K562 (cell line): ENCODE measurements at regions not wholly inside any gene's neighbourhood (a gene's known extent, or its start where the extent isn't known, plus 50 kb on each side); places are given as distances from the start of the nearest gene placed in this dataset.

Experiments
- EZH2 ChIP-seq: IDR thresholded peaks from 2 replicates; pipeline ENCODE4 v1.6.1; 2012; ENCODE audit warnings: low read depth, mild to moderate bottlenecking, inconsistent platforms, low read length, borderline replicate concordance
- HMGXB4 ChIP-seq: sonication (generic); formaldehyde crosslinking; IDR thresholded peaks from 2 replicates; pipeline ENCODE4 v1.8.1; 2023; ENCODE audit warnings: mild to moderate bottlenecking, missing genetic modification reagents
- MAFK ChIP-seq: IDR thresholded peaks from 2 replicates; pipeline ENCODE4 v1.6.1; 2011; ENCODE audit warnings: low read length, improper control_type of control experiment
- POLR2A ChIP-seq: fragments of 450-650 bp; conservative IDR thresholded peaks from 2 replicates; pipeline ENCODE4 v1.6.1; 2016
- PTTG1 ChIP-seq: fragments of 450-650 bp; IDR thresholded peaks from 2 replicates; pipeline ENCODE4 v1.6.1; 2016; ENCODE audit warnings: low read depth, mild to moderate bottlenecking, missing genetic modification characterization, missing compliant biosample characterization
- TSC22D4 ChIP-seq: fragments of 450-650 bp; IDR thresholded peaks from 2 replicates; pipeline ENCODE4 v1.6.1; 2016; ENCODE audit warnings: missing genetic modification characterization, missing biosample characterization, control low read depth
- USF2 ChIP-seq: sonication (generic); formaldehyde crosslinking; IDR thresholded peaks from 2 replicates; pipeline ENCODE4 v1.5.0; 2020; ENCODE audit warnings: missing genetic modification reagents
- ZNF121 ChIP-seq: sonication (generic); formaldehyde crosslinking; conservative IDR thresholded peaks from 2 replicates; pipeline ENCODE4 v1.8.0; 2022; ENCODE audit warnings: missing genetic modification reagents

GRCh38 chr22:48096411-48096810 is 1334.0 kb downstream of the TBC1D22A start:
- TF ChIP-seq PTTG1, result no peak
- TF ChIP-seq POLR2A, result no peak
- TF ChIP-seq MAFK, result no peak
- TF ChIP-seq USF2 (CRISPR knock-in tag), result no peak
- no peak for TF ChIP-seq HMGXB4 (CRISPR knock-in tag)
- no peak for TF ChIP-seq ZNF121
- TF ChIP-seq EZH2, result no peak
- TF ChIP-seq TSC22D4, result no peak
